BLaER1 (cell line): ENCODE measurements at regions not wholly inside any gene's neighbourhood (a gene's known extent, or its start where the extent isn't known, plus 50 kb on each side); places are given as distances from the start of the nearest gene placed in this dataset.

Experiments used
- H3K27ac ChIP-seq: shearing (Covaris generic); formaldehyde crosslinking; 2 replicates; pipeline ENCODE4 v1.8.1; 2022
- H3K27me3 ChIP-seq: shearing (Covaris generic); formaldehyde crosslinking; 2 replicates; pipeline ENCODE4 v1.8.1; 2022
- H3K36me3 ChIP-seq: shearing (Covaris generic); formaldehyde crosslinking; 2 replicates; pipeline ENCODE4 v1.8.1; 2022
- H3K4me1 ChIP-seq: shearing (Covaris generic); formaldehyde crosslinking; 2 replicates; pipeline ENCODE4 v1.8.1; 2022
- H3K4me2 ChIP-seq: shearing (Covaris generic); formaldehyde crosslinking; 2 replicates; pipeline ENCODE4 v1.8.1; 2022
- H3K4me3 ChIP-seq: shearing (Covaris generic); formaldehyde crosslinking; 2 replicates; pipeline ENCODE4 v1.8.1; 2022
- H3K9ac ChIP-seq: shearing (Covaris generic); formaldehyde crosslinking; 2 replicates; pipeline ENCODE4 v1.8.1; 2022
- H3K9me3 ChIP-seq: shearing (Covaris generic); formaldehyde crosslinking; 2 replicates; pipeline ENCODE4 v1.8.1; 2022
- H4K20me1 ChIP-seq: shearing (Covaris generic); formaldehyde crosslinking; 2 replicates; pipeline ENCODE4 v1.8.1; 2022
- Cebpa-rat ChIP-seq: shearing (Covaris generic); IDR thresholded peaks from 2 replicates; pipeline ENCODE4 v1.8.1; 2022

DNA sequence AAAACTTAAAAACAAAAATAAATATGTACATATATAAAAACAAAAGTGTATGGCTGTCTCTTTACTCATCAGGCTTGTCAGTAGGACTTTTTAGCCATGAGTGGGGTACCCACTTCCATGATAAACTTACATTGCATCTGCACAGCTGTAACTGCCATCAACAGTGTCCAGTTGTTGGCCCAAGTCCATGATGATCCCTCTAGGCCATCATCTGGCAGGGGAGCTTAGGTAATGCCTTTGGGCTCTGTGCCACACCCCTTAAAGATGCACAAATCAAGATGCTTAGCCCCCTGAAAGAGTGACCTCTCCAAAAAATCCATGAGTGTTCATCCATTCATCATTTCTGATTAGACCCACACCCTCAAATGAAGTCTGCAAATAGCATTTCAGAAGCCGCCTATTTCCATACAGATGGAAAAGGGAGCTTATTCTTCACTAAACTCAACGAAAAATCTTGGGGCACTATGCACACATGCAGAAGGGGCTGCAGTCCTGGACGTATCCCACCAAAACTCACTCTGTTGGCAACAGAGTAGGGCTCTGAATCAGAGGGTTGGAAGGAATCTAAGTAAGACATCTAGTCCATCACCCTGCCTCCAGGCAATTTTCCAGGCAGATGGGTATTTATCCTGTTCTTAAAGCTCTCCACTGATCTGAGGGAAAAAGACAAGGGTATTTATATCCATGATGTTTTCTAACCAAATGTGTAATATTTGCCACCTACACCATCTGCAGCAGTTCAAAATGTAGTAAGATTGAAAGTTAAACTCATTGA lies 691.0 kb downstream of the ZEB2 start:
- no peak overlapping the region for H3K27ac ChIP-seq
- H3K4me1 ChIP-seq, result no peaks in the 10 kb centered on the region
- no peak overlapping the region for H3K9ac ChIP-seq
- no peaks in the 10 kb centered on the region for H3K27me3 ChIP-seq
- no peaks in the 10 kb centered on the region for H3K9me3 ChIP-seq
- no peak overlapping the region for H3K4me2 ChIP-seq
- no peaks in the 10 kb centered on the region for H3K36me3 ChIP-seq
- no peak for TF ChIP-seq Cebpa-rat
- H4K20me1 ChIP-seq, result no peaks in the 10 kb centered on the region
- no peak overlapping the region for H3K4me3 ChIP-seq

DNA sequence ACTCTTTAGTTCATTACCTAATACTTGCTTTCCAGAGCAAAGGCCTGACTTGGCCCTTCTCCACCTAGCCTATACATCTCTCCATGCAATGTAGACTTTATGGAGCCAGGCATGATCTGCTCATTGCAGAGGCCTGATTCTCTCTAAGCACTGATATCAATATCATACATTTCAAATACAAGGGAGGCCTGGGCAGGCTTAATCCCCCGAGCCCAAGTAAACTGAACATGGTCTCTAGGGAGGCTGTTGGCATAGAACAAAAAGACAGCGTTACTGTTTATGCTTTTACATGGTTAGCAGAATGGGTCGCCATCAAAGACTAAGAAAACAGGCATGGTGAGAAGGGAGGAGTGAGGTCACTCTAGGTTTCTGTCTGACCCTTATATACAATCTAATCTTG lies 695.1 kb downstream of the ZEB2 start:
- Histone ChIP-seq H3K36me3 (no peaks in the 10 kb centered on the region), H3K9ac (no peak overlapping the region), H3K4me2 (no peak overlapping the region), H3K4me1 (no peaks in the 10 kb centered on the region), H3K9me3 (no peaks in the 10 kb centered on the region), H3K27me3 (no peaks in the 10 kb centered on the region), H3K27ac (no peak overlapping the region), H3K4me3 (no peak overlapping the region), H4K20me1 (no peaks in the 10 kb centered on the region)
- no peak for TF ChIP-seq Cebpa-rat

DNA sequence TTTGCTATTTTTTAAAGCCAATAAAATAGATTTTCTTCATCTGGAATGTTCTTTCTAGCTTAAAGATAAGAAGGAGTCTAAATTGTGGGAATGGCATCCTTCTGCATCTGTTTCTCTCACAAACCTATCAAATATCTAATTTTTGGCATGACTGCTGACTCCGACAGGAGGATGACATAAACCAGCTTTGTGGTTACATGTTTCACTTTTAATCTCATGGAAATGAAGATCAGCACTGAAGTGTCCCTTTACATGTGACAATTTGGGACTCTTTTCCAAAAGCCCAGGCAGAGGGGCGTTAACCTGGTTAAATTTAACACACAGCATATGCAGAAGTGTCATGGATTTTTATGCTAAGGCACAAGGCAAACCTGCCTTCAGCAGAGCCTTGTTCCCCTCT lies 694.7 kb downstream of the ARHGAP15 start:
- Histone ChIP-seq H3K9me3 (no peaks in the 10 kb centered on the region), H3K27me3 (no peaks in the 10 kb centered on the region), H3K4me2 (no peak overlapping the region), H3K27ac (no peak overlapping the region), H3K9ac (no peak overlapping the region), H3K4me3 (no peak overlapping the region), H3K36me3 (no peaks in the 10 kb centered on the region), H4K20me1 (no peaks in the 10 kb centered on the region), H3K4me1 (no peaks in the 10 kb centered on the region)
- TF ChIP-seq Cebpa-rat, result no peak

DNA sequence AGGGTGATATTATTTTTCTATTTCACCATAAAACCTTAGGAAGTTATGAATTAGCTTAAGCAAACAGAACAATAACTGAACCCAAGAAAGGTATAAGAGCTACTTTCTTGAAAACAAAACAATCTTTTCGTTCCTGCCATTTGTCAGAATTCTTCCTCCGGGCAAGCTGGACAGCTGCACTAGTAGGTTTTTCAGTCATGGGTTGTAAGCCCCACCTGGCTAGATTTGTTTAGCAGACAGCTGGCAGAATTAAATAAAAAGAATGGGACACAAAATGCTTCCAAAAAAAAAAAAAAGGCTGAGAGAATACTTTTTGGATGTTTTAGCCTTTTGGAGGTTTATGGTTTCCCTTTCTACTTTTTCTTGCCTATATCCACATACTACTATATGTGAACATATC lies 694.1 kb downstream of the ARHGAP15 start:
- Histone ChIP-seq H3K9me3 (no peaks in the 10 kb centered on the region), H3K4me3 (no peak overlapping the region)

DNA sequence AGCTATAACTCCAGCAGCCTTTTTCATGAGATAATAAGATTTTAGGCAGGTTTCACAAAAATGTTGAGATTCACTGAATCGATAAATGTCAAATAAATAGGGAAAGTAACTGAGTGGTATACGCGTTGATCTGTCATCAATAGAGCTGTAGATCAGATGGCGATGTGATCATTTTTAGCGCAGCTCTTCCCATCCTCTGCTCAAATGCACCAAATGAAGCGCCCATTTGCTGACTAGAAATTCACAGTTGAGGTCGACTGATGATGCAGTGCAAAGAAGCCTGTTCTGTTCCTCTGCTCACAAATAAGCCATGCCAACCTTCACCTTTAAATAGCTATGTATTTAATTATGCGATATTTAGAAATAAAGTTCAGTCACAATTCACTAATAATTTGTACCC lies 693.5 kb downstream of the ARHGAP15 start:
- no peak overlapping the region for H3K4me3 ChIP-seq
- no peak overlapping the region for H3K27ac ChIP-seq
- no peaks in the 10 kb centered on the region for H3K36me3 ChIP-seq
- no peaks in the 10 kb centered on the region for H3K27me3 ChIP-seq
- H4K20me1 ChIP-seq, result no peaks in the 10 kb centered on the region
- H3K4me2 ChIP-seq, result no peak overlapping the region
- H3K9me3 ChIP-seq, result no peaks in the 10 kb centered on the region
- TF ChIP-seq Cebpa-rat, result no peak
- no peaks in the 10 kb centered on the region for H3K4me1 ChIP-seq
- no peak overlapping the region for H3K9ac ChIP-seq

More for the DNA sequence above, 694.1 kb downstream of the ARHGAP15 start:
- Histone ChIP-seq H3K4me2 (no peak overlapping the region), H3K9ac (no peak overlapping the region), H3K27ac (no peak overlapping the region), H3K4me1 (no peaks in the 10 kb centered on the region), H3K27me3 (no peaks in the 10 kb centered on the region), H4K20me1 (no peaks in the 10 kb centered on the region), H3K36me3 (no peaks in the 10 kb centered on the region)
- TF ChIP-seq Cebpa-rat, result no peak

DNA sequence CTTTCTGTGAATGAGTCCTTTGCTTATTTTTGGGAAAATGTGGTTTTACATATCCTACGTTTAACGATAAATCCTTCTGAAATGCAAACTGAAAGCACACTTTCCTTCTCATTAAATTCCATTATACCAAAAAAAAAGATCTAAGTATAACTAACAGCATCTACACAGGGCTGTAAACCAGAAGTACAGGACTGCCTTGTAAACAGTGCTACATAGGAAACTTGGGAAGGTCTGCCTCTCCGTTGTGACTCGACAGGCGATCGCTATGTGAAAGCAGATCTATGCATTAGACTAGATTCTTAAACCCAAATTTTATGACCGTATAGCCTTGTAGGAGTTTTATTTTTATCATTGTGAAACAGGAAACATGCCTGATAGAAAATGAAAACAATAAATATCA lies 690.5 kb downstream of the ARHGAP15 start:
- Histone ChIP-seq H3K4me1 (no peaks in the 10 kb centered on the region), H3K9ac (no peak overlapping the region), H3K9me3 (no peaks in the 10 kb centered on the region), H4K20me1 (no peaks in the 10 kb centered on the region), H3K36me3 (no peaks in the 10 kb centered on the region), H3K27ac (no peak overlapping the region), H3K27me3 (no peaks in the 10 kb centered on the region), H3K4me2 (no peak overlapping the region), H3K4me3 (no peak overlapping the region)
- TF ChIP-seq Cebpa-rat, result no peak

DNA sequence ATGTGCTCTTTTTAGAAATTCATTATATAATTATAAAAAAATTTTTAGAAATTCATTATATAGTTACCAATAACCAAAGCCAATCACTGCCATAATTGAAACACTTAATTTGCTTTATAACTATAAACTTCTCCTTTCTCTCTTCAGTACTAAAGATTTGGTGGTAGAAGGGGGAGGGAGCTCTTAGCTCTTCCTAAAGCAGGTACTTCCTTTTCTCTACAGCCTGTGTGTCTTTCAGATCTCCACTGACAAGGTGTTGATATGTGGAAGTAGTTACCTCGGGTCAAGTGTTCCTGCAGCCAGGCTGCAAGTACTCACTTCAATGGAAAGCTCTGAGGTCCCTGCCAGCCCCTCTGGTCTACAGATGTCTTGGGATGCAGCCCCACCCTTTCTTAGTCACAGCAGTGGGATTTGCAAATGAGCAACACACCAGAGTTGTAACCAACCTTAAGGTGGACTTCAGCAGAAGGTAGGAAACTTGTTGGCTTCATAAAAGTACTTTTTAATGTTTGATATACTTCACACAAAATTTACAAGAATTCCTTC lies 690.0 kb downstream of the ARHGAP15 start:
- Histone ChIP-seq H3K4me1 (no peaks in the 10 kb centered on the region), H3K27ac (no peak overlapping the region), H3K36me3 (no peaks in the 10 kb centered on the region), H3K4me2 (no peak overlapping the region), H3K9me3 (no peaks in the 10 kb centered on the region), H3K27me3 (no peaks in the 10 kb centered on the region), H3K4me3 (no peak overlapping the region), H3K9ac (no peak overlapping the region), H4K20me1 (no peaks in the 10 kb centered on the region)
- TF ChIP-seq Cebpa-rat, result no peak
